ENCODE measurements at regions not wholly inside any gene's neighbourhood (a gene's known extent, or its start where the extent isn't known, plus 50 kb on each side); places are given as distances from the start of the nearest gene placed in this dataset.
"Not testable (repeated sequence)": the region's sequence is repeated elsewhere in the genome, so short reads cannot be mapped to it uniquely, and the experiment has no call there.

- H3K4me1 Mint-ChIP-seq (ENCODE audit: low read depth), result peaks cover 67% of the 10 kb centered on the region
These were observed 83.7 kb upstream of the KDM7A start for GRCh38 chr7:140260352-140261104.

GRCh38 chr7:140257278-140257677 is 80.5 kb upstream of the KDM7A start:
- intact Hi-C loops (cut with micrococcal nuclease); H3K4me3 Mint-ChIP-seq: not testable (repeated sequence)

More at GRCh38 chr7:140260352-140261104, 83.7 kb upstream of the KDM7A start:
- H3K27me3 Mint-ChIP-seq, result peaks cover 4% of the 10 kb centered on the region
- intact Hi-C loops (cut with micrococcal nuclease), result no loop called here
- no peak overlapping the region for H3K4me3 Mint-ChIP-seq
- no peaks in the 10 kb centered on the region for H3K9me3 Mint-ChIP-seq
- peaks cover 30% of the 10 kb centered on the region for H3K36me3 Mint-ChIP-seq (ENCODE audit: low read depth)
- H3K27ac Mint-ChIP-seq, result peak overlapping the region; percentile 61

GRCh38 chr7:140254976-140255375 is 78.2 kb upstream of the KDM7A start:
- intact Hi-C loops (cut with micrococcal nuclease), result loop anchor here (5.0 kb wide), 1 partner anchor 37 kb away; no protein-coding TSS in a partner anchor
- H3K27ac Mint-ChIP-seq, result peak overlapping the region; percentile 95
- peaks cover 71% of the 10 kb centered on the region for H3K4me1 Mint-ChIP-seq (ENCODE audit: low read depth)
- H3K27me3 Mint-ChIP-seq, H3K4me3 Mint-ChIP-seq, H3K9me3 Mint-ChIP-seq: not testable (repeated sequence)
- peaks cover 49% of the 10 kb centered on the region for H3K36me3 Mint-ChIP-seq (ENCODE audit: low read depth)

More at GRCh38 chr7:140257278-140257677, 80.5 kb upstream of the KDM7A start:
- H3K4me1 Mint-ChIP-seq (ENCODE audit: low read depth), result peaks cover 66% of the 10 kb centered on the region
- H3K36me3 Mint-ChIP-seq (ENCODE audit: low read depth), result peaks cover 48% of the 10 kb centered on the region
- H3K9me3 Mint-ChIP-seq, H3K27me3 Mint-ChIP-seq, H3K27ac Mint-ChIP-seq: not testable (repeated sequence)

GRCh38 chr7:140249036-140249806 is 72.4 kb upstream of the KDM7A start:
- no peak overlapping the region for H3K4me3 Mint-ChIP-seq
- peaks cover 20% of the 10 kb centered on the region for H3K36me3 Mint-ChIP-seq (ENCODE audit: low read depth)
- intact Hi-C loops (cut with micrococcal nuclease), result no loop called here
- peaks cover 64% of the 10 kb centered on the region for H3K4me1 Mint-ChIP-seq (ENCODE audit: low read depth)
- H3K27ac Mint-ChIP-seq, result peak overlapping the region; percentile 95
- H3K27me3 Mint-ChIP-seq, result no peaks in the 10 kb centered on the region
- no peaks in the 10 kb centered on the region for H3K9me3 Mint-ChIP-seq

- H3K27me3 Mint-ChIP-seq, result no peaks in the 10 kb centered on the region
- no peak overlapping the region for H3K4me3 Mint-ChIP-seq
- intact Hi-C loops (cut with micrococcal nuclease), result no loop called here
- H3K27ac Mint-ChIP-seq, result no peak overlapping the region
- no peaks in the 10 kb centered on the region for H3K9me3 Mint-ChIP-seq
- H3K4me1 Mint-ChIP-seq (ENCODE audit: low read depth), result peaks cover 52% of the 10 kb centered on the region
- peaks cover 17% of the 10 kb centered on the region for H3K36me3 Mint-ChIP-seq (ENCODE audit: low read depth)
These were observed 70.8 kb upstream of the KDM7A start for GRCh38 chr7:140247559-140247958.

- no peaks in the 10 kb centered on the region for H3K27me3 Mint-ChIP-seq
- H3K36me3 Mint-ChIP-seq (ENCODE audit: low read depth), result peaks cover 23% of the 10 kb centered on the region
- H3K4me3 Mint-ChIP-seq, result no peak overlapping the region
- H3K4me1 Mint-ChIP-seq (ENCODE audit: low read depth), result peaks cover 51% of the 10 kb centered on the region
- intact Hi-C loops (cut with micrococcal nuclease), result no loop called here
- H3K27ac Mint-ChIP-seq, result no peak overlapping the region
- no peaks in the 10 kb centered on the region for H3K9me3 Mint-ChIP-seq
These were observed 68.9 kb upstream of the KDM7A start for GRCh38 chr7:140245611-140246105.

GRCh38 chr7:140242057-140243031 is 65.6 kb upstream of the KDM7A start:
- H3K36me3 Mint-ChIP-seq (ENCODE audit: low read depth), result peaks cover 17% of the 10 kb centered on the region
- peaks cover 60% of the 10 kb centered on the region for H3K4me1 Mint-ChIP-seq (ENCODE audit: low read depth)
- H3K27me3 Mint-ChIP-seq, result no peaks in the 10 kb centered on the region
- peak overlapping the region; percentile 90 for H3K4me3 Mint-ChIP-seq
- peak overlapping the region; percentile 97 for H3K27ac Mint-ChIP-seq
- no peaks in the 10 kb centered on the region for H3K9me3 Mint-ChIP-seq
- intact Hi-C loops (cut with micrococcal nuclease), result no loop called here

- Mint-ChIP-seq H3K27me3 (no peaks in the 10 kb centered on the region), H3K4me1 (ENCODE audit: low read depth) (peaks cover 66% of the 10 kb centered on the region), H3K9me3 (no peaks in the 10 kb centered on the region), H3K4me3 (no peak overlapping the region), H3K27ac (peak overlapping the region; percentile 97), H3K36me3 (ENCODE audit: low read depth) (peaks cover 28% of the 10 kb centered on the region)
- intact Hi-C loops (cut with micrococcal nuclease), result loop anchor here (1.0 kb wide), 1 partner anchor 36 kb away; no protein-coding TSS in a partner anchor
These were observed 62.8 kb upstream of the KDM7A start for GRCh38 chr7:140239653-140239935.

GRCh38 chr7:140238778-140239652 is 62.2 kb upstream of the KDM7A start:
- Mint-ChIP-seq H3K9me3 (no peaks in the 10 kb centered on the region), H3K36me3 (ENCODE audit: low read depth) (peaks cover 23% of the 10 kb centered on the region), H3K27ac (peak overlapping the region; percentile 97)

GRCh38 chr7:140237390-140237789 is 60.6 kb upstream of the KDM7A start:
- H3K4me1 Mint-ChIP-seq (ENCODE audit: low read depth), result peaks cover 74% of the 10 kb centered on the region
- intact Hi-C loops (cut with micrococcal nuclease), result no loop called here
- H3K27ac Mint-ChIP-seq, result no peak overlapping the region
- H3K9me3 Mint-ChIP-seq, result no peaks in the 10 kb centered on the region
- no peaks in the 10 kb centered on the region for H3K27me3 Mint-ChIP-seq
- peaks cover 28% of the 10 kb centered on the region for H3K36me3 Mint-ChIP-seq (ENCODE audit: low read depth)
- H3K4me3 Mint-ChIP-seq, result no peak overlapping the region

More at GRCh38 chr7:140238778-140239652, 62.2 kb upstream of the KDM7A start:
- Mint-ChIP-seq H3K4me3 (no peak overlapping the region), H3K27me3 (no peaks in the 10 kb centered on the region), H3K4me1 (ENCODE audit: low read depth) (peaks cover 67% of the 10 kb centered on the region)
- intact Hi-C loops (cut with micrococcal nuclease), result loop anchor here (1.0 kb wide), 1 partner anchor 36 kb away; no protein-coding TSS in a partner anchor

GRCh38 chr7:140236626-140237025 is 59.8 kb upstream of the KDM7A start:
- intact Hi-C loops (cut with micrococcal nuclease), result no loop called here
- no peak overlapping the region for H3K4me3 Mint-ChIP-seq

GRCh38 chr7:140235114-140235513 is 58.3 kb upstream of the KDM7A start:
- Mint-ChIP-seq H3K9me3 (no peaks in the 10 kb centered on the region), H3K27ac (peak overlapping the region; percentile 39), H3K36me3 (ENCODE audit: low read depth) (peaks cover 40% of the 10 kb centered on the region), H3K4me3 (no peak overlapping the region), H3K4me1 (ENCODE audit: low read depth) (peaks cover 67% of the 10 kb centered on the region), H3K27me3 (no peaks in the 10 kb centered on the region)
- intact Hi-C loops (cut with micrococcal nuclease), result no loop called here

More at GRCh38 chr7:140236626-140237025, 59.8 kb upstream of the KDM7A start:
- peaks cover 29% of the 10 kb centered on the region for H3K36me3 Mint-ChIP-seq (ENCODE audit: low read depth)
- peaks cover 71% of the 10 kb centered on the region for H3K4me1 Mint-ChIP-seq (ENCODE audit: low read depth)
- no peaks in the 10 kb centered on the region for H3K9me3 Mint-ChIP-seq
- peak overlapping the region; percentile 81 for H3K27ac Mint-ChIP-seq
- H3K27me3 Mint-ChIP-seq, result no peaks in the 10 kb centered on the region
